Mesodermal cell (in vitro differentiated cells): ENCODE measurements at regions not wholly inside any gene's neighbourhood (a gene's known extent, or its start where the extent isn't known, plus 50 kb on each side); places are given as distances from the start of the nearest gene placed in this dataset.

Experiments used
- H3K27ac ChIP-seq: 2 replicates; pipeline ENCODE4 v1.7.0; 2013; ENCODE audit warnings: mild to moderate bottlenecking, low read depth, low read length, moderate library complexity; ENCODE audit not compliant: severe bottlenecking
- H3K36me3 ChIP-seq: 2 replicates; pipeline ENCODE4 v1.7.1; 2013; ENCODE audit warnings: mild to moderate bottlenecking, low read length, moderate library complexity; ENCODE audit not compliant: control insufficient read depth, insufficient read depth
- H3K4me1 ChIP-seq: one replicate; pipeline ENCODE4 v1.7.1; 2013; ENCODE audit warnings: mild to moderate bottlenecking, low read length; ENCODE audit not compliant: insufficient read depth, control insufficient read depth, poor library complexity, severe bottlenecking
- H3K4me3 ChIP-seq: 2 replicates; pipeline ENCODE4 v1.7.0; 2013; ENCODE audit warnings: low read length, control low read depth, mild to moderate bottlenecking; ENCODE audit not compliant: insufficient read depth, poor library complexity, severe bottlenecking; ENCODE audit errors: extremely low read depth
- H3K9me3 ChIP-seq: 2 replicates; pipeline ENCODE4 v1.7.1; 2013; ENCODE audit warnings: mild to moderate bottlenecking, low read length, moderate library complexity; ENCODE audit not compliant: control insufficient read depth
- WGBS, 2 experiments: methylation state at CpG; one replicate each; pipeline ENCODE4 v1.1.5; 2013; ENCODE audit warnings: missing lambda C conversion rate in 2 of 2; ENCODE audit not compliant: insufficient coverage in 2 of 2; 5-methylcytosine and 5-hydroxymethylcytosine counted together

DNA sequence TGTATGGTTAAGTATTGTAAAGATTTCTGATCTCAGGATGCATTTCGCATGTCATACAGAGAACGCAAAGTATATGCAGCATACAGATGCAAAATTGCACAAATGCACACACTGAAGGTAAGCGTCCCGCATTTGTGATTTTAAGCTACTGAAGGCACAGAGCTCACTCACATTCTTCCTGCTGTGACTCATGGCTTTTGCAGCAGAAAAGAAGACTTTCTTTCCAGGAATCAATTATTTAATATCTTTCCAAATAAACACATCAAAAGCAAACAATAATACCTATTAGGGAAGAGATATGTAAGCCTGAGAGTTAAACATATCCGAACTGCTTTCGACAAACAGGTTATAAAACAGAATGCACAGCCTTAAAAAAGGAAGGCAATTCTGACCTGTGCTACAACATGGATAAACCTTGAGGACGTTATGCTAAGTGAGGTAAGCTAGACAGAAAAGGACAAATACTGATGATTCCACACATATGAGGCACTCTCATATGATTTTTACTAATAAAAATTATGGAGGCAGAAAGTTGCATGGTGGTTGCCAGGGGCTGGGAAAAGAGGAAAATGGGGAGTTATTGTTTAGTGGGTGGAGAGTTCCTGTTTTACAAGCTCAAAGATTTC, 109.0 kb downstream of the TFAP2A start:
- 89 to 93% methylated on average over 5 to 7 of the region's 7 CpGs for WGBS, 2 experiments
- Histone ChIP-seq H3K4me3 (no peak overlapping the region), H3K36me3 (no peaks in the 10 kb centered on the region), H3K27ac (no peak overlapping the region), H3K9me3 (no peaks in the 10 kb centered on the region), H3K4me1 (peaks cover 6% of the 10 kb centered on the region)

DNA sequence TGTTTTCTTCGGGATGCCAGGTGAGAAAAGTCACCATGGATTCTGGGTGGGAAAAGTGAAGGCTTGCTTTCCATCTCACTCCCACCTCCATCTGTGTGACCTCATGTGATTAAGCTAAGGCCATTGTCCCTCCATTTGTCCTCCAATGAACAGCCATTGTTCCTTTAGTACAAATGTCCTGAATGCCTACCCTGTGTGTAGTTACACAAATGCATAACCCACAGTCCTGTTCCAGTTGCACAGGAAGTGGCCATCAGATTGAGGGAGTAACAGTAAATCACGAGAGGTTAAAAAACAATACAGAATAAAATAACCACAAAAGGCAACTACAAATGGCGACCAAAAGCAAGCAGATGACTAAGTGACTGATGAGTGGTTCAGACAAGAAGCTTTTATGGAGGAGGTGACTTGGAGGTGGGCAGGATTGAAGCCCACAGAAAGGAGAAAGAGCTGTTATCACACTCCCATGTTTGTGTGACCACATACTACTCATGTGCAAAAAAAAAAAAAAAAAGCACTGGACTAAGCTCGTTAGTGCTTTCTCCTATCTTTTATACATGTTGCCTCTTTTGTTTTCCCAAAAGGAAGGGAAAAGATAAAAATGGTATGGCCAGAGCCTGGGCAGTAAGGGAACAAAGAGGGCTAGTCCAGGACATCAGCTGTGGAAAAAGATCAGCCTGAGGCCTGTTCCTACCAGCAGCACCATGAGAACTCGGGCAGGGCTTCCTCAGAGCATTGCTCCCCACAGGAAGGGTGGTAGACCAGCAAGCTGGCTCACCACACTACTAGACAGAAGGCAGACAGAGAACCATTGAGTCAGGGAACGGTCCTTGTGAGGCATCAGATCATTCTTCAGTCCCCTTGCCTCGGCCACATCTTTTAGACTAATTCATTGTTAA, 111.0 kb downstream of the TFAP2A start:
- no peaks in the 10 kb centered on the region for H3K9me3 ChIP-seq
- H3K27ac ChIP-seq: no peak overlapping the region
- H3K4me1 ChIP-seq: no peaks in the 10 kb centered on the region
- H3K4me3 ChIP-seq: no peak overlapping the region
- no peaks in the 10 kb centered on the region for H3K36me3 ChIP-seq
- WGBS, 2 experiments: 85 to 94% methylated on average over 2 to 3 of the region's 7 CpGs

DNA sequence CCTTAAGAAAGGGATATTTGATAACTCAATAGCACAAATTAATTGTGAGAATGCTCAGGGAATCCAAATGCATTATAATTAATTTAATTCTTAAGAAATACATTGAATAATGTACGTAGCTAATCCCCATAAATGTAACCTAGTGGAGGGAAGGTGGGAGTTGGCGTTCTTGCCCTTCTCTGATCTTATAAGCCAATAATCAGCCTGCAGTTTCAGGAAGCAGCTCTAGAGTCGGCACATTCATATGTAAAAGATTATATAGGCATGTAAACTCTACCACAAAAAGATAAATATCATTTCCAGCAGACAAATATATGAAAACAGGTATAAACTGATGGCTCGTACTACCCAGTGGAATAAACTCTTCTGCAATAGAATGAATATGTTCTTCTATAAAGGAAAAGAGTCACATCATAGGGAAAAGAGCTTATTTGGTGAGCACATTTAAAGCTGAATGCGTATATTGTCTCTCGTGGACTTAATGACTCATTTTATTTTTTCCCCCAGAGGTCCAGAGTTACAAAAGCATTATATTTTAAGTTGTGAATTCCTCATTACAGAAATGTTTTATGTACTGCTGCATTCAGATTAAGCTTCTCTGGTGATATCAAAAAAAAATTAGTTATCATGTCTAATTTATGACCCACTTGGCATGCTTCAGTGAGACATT, 112.2 kb downstream of the TFAP2A start:
- Histone ChIP-seq H3K4me1 (no peaks in the 10 kb centered on the region), H3K4me3 (no peak overlapping the region), H3K9me3 (no peaks in the 10 kb centered on the region), H3K27ac (no peak overlapping the region), H3K36me3 (no peaks in the 10 kb centered on the region)
- WGBS, 2 experiments: 100% methylated on average over 1 of the region's 6 CpGs; no CpG with 5 or more reads in 1 of the 2 experiments

DNA sequence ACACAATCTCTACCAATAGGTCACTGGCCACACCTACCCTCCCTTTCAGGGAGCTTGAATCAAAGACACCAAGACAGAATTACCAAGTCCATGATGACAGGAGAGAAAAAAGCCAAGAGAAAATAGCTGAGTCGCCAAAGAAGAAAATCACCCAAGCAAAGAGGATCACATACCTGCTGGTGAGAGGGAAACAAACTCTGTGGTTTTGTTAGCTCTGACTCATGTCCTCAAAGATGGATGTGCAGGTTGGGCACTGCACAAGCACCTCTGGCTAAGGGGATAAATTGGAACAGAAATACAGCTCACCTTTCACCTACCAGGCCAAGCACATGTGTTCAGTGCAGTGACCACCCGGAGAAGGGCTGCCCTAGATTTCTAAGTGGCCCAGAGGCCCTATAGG, 114.8 kb downstream of the TFAP2A start:
- Histone ChIP-seq H3K36me3 (no peaks in the 10 kb centered on the region), H3K4me1 (no peaks in the 10 kb centered on the region), H3K9me3 (no peaks in the 10 kb centered on the region), H3K27ac (no peak overlapping the region), H3K4me3 (no peak overlapping the region)
- WGBS, 2 experiments: 71 to 100% methylated on average over 1 of the region's 2 CpGs

DNA sequence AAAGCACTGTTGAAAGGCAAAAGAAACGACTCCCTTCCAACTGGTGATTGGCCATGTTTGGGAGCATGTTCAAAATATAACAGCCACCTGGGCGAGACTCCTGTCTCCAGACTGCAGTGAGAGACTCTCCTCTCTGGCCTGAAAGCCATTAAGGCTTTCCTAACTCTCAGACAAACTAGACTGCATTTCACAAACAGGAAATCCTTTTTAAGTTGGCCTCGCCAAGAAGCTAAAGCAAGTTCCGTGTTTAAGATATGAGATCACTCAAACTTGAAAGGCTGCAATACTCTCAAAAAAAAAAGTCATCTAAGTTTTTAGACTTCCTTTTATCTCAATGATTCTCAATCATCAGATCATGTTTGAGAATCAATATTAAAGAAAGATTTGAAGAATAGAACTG, 117.0 kb downstream of the TFAP2A start:
- H3K27ac ChIP-seq: no peak overlapping the region
- no peaks in the 10 kb centered on the region for H3K9me3 ChIP-seq
- 79 to 86% methylated on average over 3 to 4 of the region's 4 CpGs for WGBS, 2 experiments
- H3K4me1 ChIP-seq: no peaks in the 10 kb centered on the region
- H3K36me3 ChIP-seq: no peaks in the 10 kb centered on the region
- no peak overlapping the region for H3K4me3 ChIP-seq

DNA sequence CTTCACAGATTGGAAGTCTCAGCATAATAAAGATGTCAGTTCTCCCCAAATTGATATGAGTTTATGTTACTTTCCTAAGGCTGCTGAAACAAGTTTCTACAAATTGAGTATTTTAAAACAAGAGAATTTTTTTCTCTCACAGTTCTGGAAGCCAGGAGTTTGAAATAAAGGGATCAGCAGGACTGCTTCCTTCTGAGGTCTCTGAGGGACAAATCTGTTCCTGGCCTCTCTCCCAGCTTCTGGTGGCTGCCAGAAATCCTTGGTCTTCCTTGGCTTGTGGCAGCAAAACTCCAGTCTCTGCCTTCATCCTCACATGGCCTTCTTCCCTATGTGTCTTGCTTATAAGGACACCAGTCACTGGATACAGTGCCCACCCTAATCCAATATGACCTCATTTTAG, 136.1 kb downstream of the TFAP2A start:
- no peaks in the 10 kb centered on the region for H3K4me1 ChIP-seq
- H3K27ac ChIP-seq: no peak overlapping the region
- H3K36me3 ChIP-seq: no peaks in the 10 kb centered on the region
- no peak overlapping the region for H3K4me3 ChIP-seq
- no peaks in the 10 kb centered on the region for H3K9me3 ChIP-seq

DNA sequence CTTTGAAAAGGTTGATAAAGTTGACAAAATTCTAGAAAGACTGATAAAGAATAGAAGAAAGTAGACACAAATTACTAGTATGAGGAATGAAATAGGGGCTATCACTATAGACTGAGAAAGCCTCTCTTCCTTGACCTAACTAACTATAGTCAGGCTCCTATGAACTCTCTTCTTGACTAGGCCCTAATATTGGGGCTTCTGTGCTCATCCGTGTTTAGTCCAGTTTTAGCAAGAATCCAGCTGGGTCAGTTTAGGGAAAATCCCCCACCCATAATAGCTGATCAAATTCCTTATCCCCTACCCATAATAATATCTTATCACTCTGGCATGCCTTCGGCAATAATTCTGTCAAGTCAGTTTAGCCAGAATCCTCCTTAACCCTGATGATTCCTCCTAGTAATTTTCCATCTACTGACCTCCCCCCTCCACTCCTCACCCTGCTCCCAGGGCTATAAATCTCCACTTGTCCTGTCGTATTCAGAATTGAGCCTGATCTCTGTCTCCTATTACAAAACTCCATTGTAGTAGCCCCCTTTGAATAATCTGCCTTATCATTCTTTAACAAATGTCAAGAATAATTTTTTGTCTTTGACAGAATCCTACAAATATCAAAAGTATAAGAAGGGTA, 138.1 kb downstream of the TFAP2A start:
- no peak overlapping the region for H3K27ac ChIP-seq
- no peaks in the 10 kb centered on the region for H3K9me3 ChIP-seq
- H3K36me3 ChIP-seq: no peaks in the 10 kb centered on the region
- H3K4me1 ChIP-seq: no peaks in the 10 kb centered on the region
- H3K4me3 ChIP-seq: no peak overlapping the region
- WGBS, 2 experiments: 79 to 87% methylated on average over 2 to 3 of the region's 3 CpGs

DNA sequence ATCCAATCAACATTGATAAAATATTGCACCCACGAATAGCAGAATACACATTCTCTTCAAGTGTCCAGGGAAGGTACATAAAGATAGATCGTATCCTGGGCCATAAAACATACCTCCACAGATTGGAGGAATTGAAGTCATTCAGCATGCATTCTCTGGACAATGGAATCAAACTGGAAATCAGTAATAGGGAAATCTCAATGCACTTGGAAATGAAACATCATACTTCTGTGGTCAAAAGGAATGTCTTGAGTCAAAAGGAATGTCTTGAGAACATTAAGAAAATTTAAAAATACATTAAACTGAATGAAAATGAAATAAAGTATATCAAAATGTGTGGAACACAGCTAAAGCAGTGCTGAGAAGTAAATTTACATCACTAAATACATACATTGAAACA, 138.8 kb downstream of the TFAP2A start:
- Histone ChIP-seq H3K36me3 (no peaks in the 10 kb centered on the region), H3K4me3 (no peak overlapping the region), H3K27ac (no peak overlapping the region), H3K9me3 (no peaks in the 10 kb centered on the region), H3K4me1 (no peaks in the 10 kb centered on the region)
- 83% methylated on average over 2 of the region's 2 CpGs; no CpG with 5 or more reads in 1 of the 2 experiments for WGBS, 2 experiments

DNA sequence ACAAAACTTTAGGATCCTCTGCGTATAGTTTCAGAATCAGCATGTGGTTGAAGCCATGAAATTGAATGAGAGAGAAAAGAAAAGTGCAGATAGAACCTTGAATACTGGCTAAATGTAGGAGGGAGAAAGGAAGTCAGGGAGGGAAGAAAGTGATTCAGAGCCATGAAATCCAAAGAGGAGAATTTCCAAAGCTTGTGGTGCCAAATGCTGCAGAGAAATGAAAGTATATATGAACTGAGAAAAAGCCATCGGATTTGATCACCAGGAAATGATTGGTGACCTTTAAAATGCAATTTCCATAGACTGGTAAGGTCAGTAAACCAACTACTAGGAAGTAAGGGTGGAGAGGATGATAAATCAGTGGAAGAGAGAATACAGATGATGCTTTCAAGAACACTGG, 142.3 kb downstream of the TFAP2A start:
- H3K4me1 ChIP-seq: no peaks in the 10 kb centered on the region

DNA sequence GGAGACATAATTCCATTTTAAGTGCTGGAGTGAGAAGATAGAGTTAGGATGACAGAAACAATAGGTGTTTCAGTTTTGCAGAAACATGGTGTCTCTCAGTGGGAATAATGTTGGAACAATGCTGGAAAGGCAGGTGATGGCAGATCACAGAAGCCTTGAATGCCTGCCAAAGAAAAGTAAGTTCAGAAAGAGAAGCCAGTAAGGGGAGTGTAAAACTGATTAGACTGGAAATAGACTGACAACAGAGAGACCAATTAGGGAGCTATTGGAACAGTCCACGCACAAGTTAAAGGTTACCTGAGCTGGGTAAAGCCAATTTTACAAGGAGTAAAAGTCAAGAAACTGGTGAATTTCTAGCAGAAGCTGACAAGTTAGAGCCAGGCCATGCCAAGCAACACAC, 142.9 kb downstream of the TFAP2A start:
- no peak overlapping the region for H3K4me3 ChIP-seq
- 92% methylated on average over 1 of the region's 1 CpG for WGBS, 2 experiments
- no peaks in the 10 kb centered on the region for H3K4me1 ChIP-seq
- H3K9me3 ChIP-seq: no peaks in the 10 kb centered on the region
- no peak overlapping the region for H3K27ac ChIP-seq
- H3K36me3 ChIP-seq: no peaks in the 10 kb centered on the region

More for the DNA sequence above, 142.3 kb downstream of the TFAP2A start:
- Histone ChIP-seq H3K36me3 (no peaks in the 10 kb centered on the region), H3K4me3 (no peak overlapping the region), H3K27ac (no peak overlapping the region), H3K9me3 (no peaks in the 10 kb centered on the region)
- WGBS, 2 experiments: 83 to 86% methylated on average over 2 of the region's 2 CpGs
